ENCODE measurements at regions not wholly inside any gene's neighbourhood (a gene's known extent, or its start where the extent isn't known, plus 50 kb on each side); places are given as distances from the start of the nearest gene placed in this dataset.

- DNase-seq (ENCODE audit: low spot score), result no peak
These were observed 1038.5 kb downstream of the JRKL start for GRCh38 chr11:97428247-97428790.

GRCh38 chr11:97430877-97431276 is 1041.1 kb downstream of the JRKL start:
- DNase-seq (ENCODE audit: low spot score), result no peak

GRCh38 chr11:97432926-97433325 is 1043.1 kb downstream of the JRKL start:
- DNase-seq (ENCODE audit: low spot score), result no peak

- DNase-seq (ENCODE audit: low spot score), result no peak
These were observed 1055.7 kb downstream of the JRKL start for GRCh38 chr11:97445561-97445960.

GRCh38 chr11:97451441-97451840 is 1061.6 kb downstream of the JRKL start:
- DNase-seq (ENCODE audit: low spot score), result no peak

GRCh38 chr11:97454988-97455387 is 1065.2 kb downstream of the JRKL start:
- DNase-seq (ENCODE audit: low spot score), result no peak

GRCh38 chr11:97460091-97460490 is 1070.3 kb downstream of the JRKL start:
- no peak for DNase-seq (ENCODE audit: low spot score)

- no peak for DNase-seq (ENCODE audit: low spot score)
These were observed 1071.4 kb downstream of the JRKL start for GRCh38 chr11:97461044-97461880.

- no peak for DNase-seq (ENCODE audit: low spot score)
These were observed 1072.1 kb downstream of the JRKL start for GRCh38 chr11:97461934-97462333.

- DNase-seq (ENCODE audit: low spot score), result no peak
These were observed 1074.1 kb downstream of the JRKL start for GRCh38 chr11:97463891-97464290.

- DNase-seq (ENCODE audit: low spot score), result no peak
These were observed 1081.7 kb downstream of the JRKL start for GRCh38 chr11:97471480-97471879.

GRCh38 chr11:97487387-97487786 is 1097.6 kb downstream of the JRKL start:
- DNase-seq (ENCODE audit: low spot score), result no peak

- no peak for DNase-seq (ENCODE audit: low spot score)
These were observed 1109.1 kb downstream of the JRKL start for GRCh38 chr11:97498891-97499290.

GRCh38 chr11:97502201-97502600 is 1112.4 kb downstream of the JRKL start:
- no peak for DNase-seq (ENCODE audit: low spot score)

- DNase-seq (ENCODE audit: low spot score), result no peak
These were observed 1116.4 kb downstream of the JRKL start for GRCh38 chr11:97506076-97506759.

GRCh38 chr11:97514446-97514845 is 1124.6 kb downstream of the JRKL start:
- DNase-seq (ENCODE audit: low spot score), result no peak

GRCh38 chr11:97516688-97517087 is 1126.9 kb downstream of the JRKL start:
- no peak for DNase-seq (ENCODE audit: low spot score)

GRCh38 chr11:97525273-97525672 is 1135.5 kb downstream of the JRKL start:
- no peak for DNase-seq (ENCODE audit: low spot score)

GRCh38 chr11:97537407-97538150 is 1147.8 kb downstream of the JRKL start:
- DNase-seq (ENCODE audit: low spot score), result no peak

- DNase-seq (ENCODE audit: low spot score), result no peak
These were observed 1154.6 kb downstream of the JRKL start for GRCh38 chr11:97544431-97544830.

GRCh38 chr11:97548280-97548679 is 1158.5 kb downstream of the JRKL start:
- no peak for DNase-seq (ENCODE audit: low spot score)

- no peak for DNase-seq (ENCODE audit: low spot score)
These were observed 1167.6 kb downstream of the JRKL start for GRCh38 chr11:97557399-97557798.
